Astrocyte of the cerebellum (primary cell): ENCODE measurements at regions not wholly inside any gene's neighbourhood (a gene's known extent, or its start where the extent isn't known, plus 50 kb on each side); places are given as distances from the start of the nearest gene placed in this dataset.

Experiments used
- DNase-seq: peaks from one replicate; pipeline ENCODE4 v3.0.0-alpha.2; 2011; ENCODE audit warnings: low read depth
- H3K4me3 ChIP-seq: 2 replicates; pipeline ENCODE4 v1.5.1; 2011; ENCODE audit warnings: mild to moderate bottlenecking, low read depth, low read length, moderate library complexity
- CTCF ChIP-seq: IDR thresholded peaks from 2 replicates; pipeline ENCODE4 v1.5.1; 2012; ENCODE audit warnings: low read length, low read depth, moderate library complexity, mild to moderate bottlenecking; ENCODE audit errors: missing control alignments
- in situ Hi-C: cut with HindIII; loops from 2 replicates; pipeline ENCODE4 v1.10.0; 2017; ENCODE audit warnings: low sequenced_read_pairs

- no peak for DNase-seq
- H3K4me3 ChIP-seq, result no peak overlapping the region
Measured at GRCh38 chr20:50393990-50394561, 116.1 kb upstream of the PTPN1 start.

GRCh38 chr20:50394569-50394968, 115.6 kb upstream of the PTPN1 start:
- in situ Hi-C loops, result no loop called here
- H3K4me3 ChIP-seq, result no peak overlapping the region

More at GRCh38 chr20:50393990-50394561, 116.1 kb upstream of the PTPN1 start:
- in situ Hi-C loops, result no loop called here
- no peak for TF ChIP-seq CTCF

GRCh38 chr20:50395251-50395729, 114.9 kb upstream of the PTPN1 start:
- no peak for TF ChIP-seq CTCF
- in situ Hi-C loops, result no loop called here
- no peak overlapping the region for H3K4me3 ChIP-seq
- no peak for DNase-seq

More at GRCh38 chr20:50394569-50394968, 115.6 kb upstream of the PTPN1 start:
- no peak for TF ChIP-seq CTCF
- DNase-seq, result no peak

GRCh38 chr20:50395914-50396488, 114.2 kb upstream of the PTPN1 start:
- in situ Hi-C loops, result no loop called here
- TF ChIP-seq CTCF, result no peak
- DNase-seq, result no peak
- no peak overlapping the region for H3K4me3 ChIP-seq

- in situ Hi-C loops, result no loop called here
- no peak for DNase-seq
Measured at GRCh38 chr20:50396623-50397022, 113.6 kb upstream of the PTPN1 start.

GRCh38 chr20:50397058-50397457, 113.1 kb upstream of the PTPN1 start:
- no peak overlapping the region for H3K4me3 ChIP-seq
- no peak for DNase-seq
- TF ChIP-seq CTCF, result no peak
- in situ Hi-C loops, result no loop called here

More at GRCh38 chr20:50396623-50397022, 113.6 kb upstream of the PTPN1 start:
- TF ChIP-seq CTCF, result no peak
- no peak overlapping the region for H3K4me3 ChIP-seq
